Activated CD4-positive, CD25-positive, alpha-beta regulatory T cell treated with anti-CD3 and anti-CD28 coated beads, Interleukin-2, amount 50 U/mL, for 16 hours (primary cell): ENCODE measurements at regions not wholly inside any gene's neighbourhood (a gene's known extent, or its start where the extent isn't known, plus 50 kb on each side); places are given as distances from the start of the nearest gene placed in this dataset.
"Not testable (repeated sequence)": the region's sequence is repeated elsewhere in the genome, so short reads cannot be mapped to it uniquely, and the experiment has no call there.

Experiments used
- DNase-seq: peaks from one replicate; pipeline ENCODE4 v3.0.0-alpha.2; 2020; ENCODE audit warnings: low read depth, low spot score

- DNase-seq = no peak
These were observed 215.3 kb upstream of the TTC29 start for GRCh38 chr4:147160908-147161513.

GRCh38 chr4:147163311-147163710 is 217.6 kb upstream of the TTC29 start:
- DNase-seq = no peak

- not testable (repeated sequence) for DNase-seq
These were observed 222.5 kb upstream of the TTC29 start for GRCh38 chr4:147168200-147168599.

GRCh38 chr4:147173322-147173721 is 227.7 kb upstream of the TTC29 start:
- no peak for DNase-seq

- no peak for DNase-seq
These were observed 228.3 kb upstream of the TTC29 start for GRCh38 chr4:147173797-147174432.

- DNase-seq = no peak
These were observed 228.9 kb upstream of the TTC29 start for GRCh38 chr4:147174591-147174990.

- DNase-seq = no peak
These were observed 229.9 kb upstream of the TTC29 start for GRCh38 chr4:147175460-147176025.

GRCh38 chr4:147182041-147182440 is 236.4 kb upstream of the TTC29 start:
- no peak for DNase-seq

- no peak for DNase-seq
These were observed 247.0 kb upstream of the TTC29 start for GRCh38 chr4:147192679-147193078.

- no peak for DNase-seq
These were observed 248.4 kb upstream of the TTC29 start for GRCh38 chr4:147194114-147194513.

- no peak for DNase-seq
These were observed 248.9 kb upstream of the TTC29 start for GRCh38 chr4:147194604-147195003.

GRCh38 chr4:147195386-147195785 is 249.7 kb upstream of the TTC29 start:
- no peak for DNase-seq

- DNase-seq = no peak
These were observed 252.9 kb upstream of the TTC29 start for GRCh38 chr4:147198411-147199051.

- DNase-seq = no peak
These were observed 255.4 kb upstream of the TTC29 start for GRCh38 chr4:147201016-147201415.

- no peak for DNase-seq
These were observed 261.1 kb upstream of the TTC29 start for GRCh38 chr4:147206807-147207206.

- DNase-seq = no peak
These were observed 262.2 kb upstream of the TTC29 start for GRCh38 chr4:147207911-147208310.

- DNase-seq = no peak
These were observed 263.2 kb upstream of the EDNRA start for GRCh38 chr4:147217655-147218054.

- no peak for DNase-seq
These were observed 261.8 kb upstream of the EDNRA start for GRCh38 chr4:147219145-147219544.

- DNase-seq = no peak
These were observed 260.1 kb upstream of the EDNRA start for GRCh38 chr4:147220833-147221232.

GRCh38 chr4:147222906-147223305 is 258.0 kb upstream of the EDNRA start:
- no peak for DNase-seq

GRCh38 chr4:147223576-147223975 is 257.3 kb upstream of the EDNRA start:
- no peak for DNase-seq

- DNase-seq = no peak
These were observed 244.1 kb upstream of the EDNRA start for GRCh38 chr4:147236806-147237205.

GRCh38 chr4:147244786-147245185 is 236.1 kb upstream of the EDNRA start:
- no peak for DNase-seq
